Small intestine (tissue), 7 donors: ENCODE measurements at regions not wholly inside any gene's neighbourhood (a gene's known extent, or its start where the extent isn't known, plus 50 kb on each side); places are given as distances from the start of the nearest gene placed in this dataset.

Experiments
- DNase-seq, 2 donors: peaks; one replicate each; pipeline versions ENCODE4 v3.0.0 to v3.0.0-alpha.2; 2013
- FAIRE-seq: peaks from 2 replicates; lab custom pipeline; 2012; peaks lifted over from hg19 to GRCh38; lab: Jason Lieb, UNC
- H3K27ac ChIP-seq, 3 donors: one replicate each; pipeline ENCODE4 v1.5.1; 2013; ENCODE audit warnings: low read length in 2 of 3, mild to moderate bottlenecking in 2 of 3, control low read depth in 1 of 3, inconsistent platforms in 1 of 3, low read depth in 1 of 3, moderate library complexity in 1 of 3
- H3K27me3 ChIP-seq, 3 donors: one replicate each; pipeline ENCODE4 v1.6.1; 2013; ENCODE audit warnings: low read length in 3 of 3, inconsistent platforms in 1 of 3; ENCODE audit not compliant: control insufficient read depth in 3 of 3, insufficient read depth in 3 of 3
- H3K36me3 ChIP-seq, 3 donors: one replicate each; pipeline ENCODE4 v1.6.1; 2013; ENCODE audit warnings: low read length in 3 of 3, inconsistent platforms in 1 of 3, low read depth in 1 of 3, mild to moderate bottlenecking in 1 of 3, moderate library complexity in 1 of 3; ENCODE audit not compliant: control insufficient read depth in 3 of 3, insufficient read depth in 2 of 3
- H3K4me1 ChIP-seq, 3 donors: one replicate each; pipeline ENCODE4 v1.6.1; 2013; ENCODE audit warnings: low read length in 2 of 3, inconsistent platforms in 1 of 3, low read depth in 1 of 3, mild to moderate bottlenecking in 1 of 3, moderate library complexity in 1 of 3; ENCODE audit not compliant: control insufficient read depth in 3 of 3, insufficient read depth in 2 of 3
- H3K4me3 ChIP-seq, 3 donors: one replicate each; pipeline ENCODE4 v1.5.1; 2013; ENCODE audit warnings: low read length in 3 of 3, control low read depth in 1 of 3, inconsistent platforms in 1 of 3, low read depth in 1 of 3, mild to moderate bottlenecking in 1 of 3, moderate library complexity in 1 of 3
- H3K9me3 ChIP-seq, 2 donors: one replicate each; pipeline ENCODE4 v1.6.1; 2013; ENCODE audit warnings: low read depth in 1 of 2, low read length in 1 of 2; ENCODE audit not compliant: control insufficient read depth in 2 of 2, insufficient read depth in 1 of 2
- WGBS, 3 donors: extraction: QIAGEN DNeasy Blood & Tissue Kit; methylation state at CpG; one replicate each; pipeline ENCODE4 v1.1.7; 2013; 5-methylcytosine and 5-hydroxymethylcytosine counted together
- donor health status: healthy with polysubstance abuse.
- donor health status: control.
- donor health status: control.
- donor health status: Bipolar disorder and iron deficiency.
- donor health status: healthy.

- Histone ChIP-seq H3K36me3 (no peaks in the 10 kb centered on the region), H3K27me3 (no peaks in the 10 kb centered on the region), H3K4me1 (no peaks in the 10 kb centered on the region), H3K4me3 (no peak overlapping the region), H3K9me3 (no peaks in the 10 kb centered on the region), H3K27ac (no peak overlapping the region)
- DNase-seq = no peak
- WGBS, 3 donors = 82 to 87% (median 85%) methylated on average over 6 of the region's 6 CpGs
- FAIRE-seq = no peak
Observed at GRCh38 chr6:164230259-164230658, 815.7 kb downstream of the QKI start.

- Histone ChIP-seq H3K27ac (no peak overlapping the region), H3K9me3 (no peaks in the 10 kb centered on the region), H3K36me3 (no peaks in the 10 kb centered on the region), H3K4me1 (no peaks in the 10 kb centered on the region), H3K27me3 (no peaks in the 10 kb centered on the region), H3K4me3 (no peak overlapping the region)
- FAIRE-seq (no peak), DNase-seq (no peak)
- 71 to 81% (median 75%) methylated on average over 8 of the region's 8 CpGs for WGBS, 3 donors
Observed at GRCh38 chr6:164229716-164230115, 815.2 kb downstream of the QKI start.

GRCh38 chr6:164227952-164228522 lies 813.5 kb downstream of the QKI start:
- no peak overlapping the region for H3K4me3 ChIP-seq
- H3K4me1 ChIP-seq = no peaks in the 10 kb centered on the region
- DNase-seq (no peak), FAIRE-seq (no peak)
- WGBS, 3 donors = 77 to 86% (median 82%) methylated on average over 17 of the region's 17 CpGs
- H3K36me3 ChIP-seq = no peaks in the 10 kb centered on the region
- no peaks in the 10 kb centered on the region for H3K9me3 ChIP-seq
- H3K27me3 ChIP-seq = no peaks in the 10 kb centered on the region
- no peak overlapping the region for H3K27ac ChIP-seq

- no peaks in the 10 kb centered on the region for H3K4me1 ChIP-seq
- DNase-seq = no peak
- H3K27ac ChIP-seq = no peak overlapping the region
- H3K9me3 ChIP-seq = peaks cover 0 to 1% of the 10 kb centered on the region in 2 donors
- H3K36me3 ChIP-seq = no peaks in the 10 kb centered on the region
- H3K4me3 ChIP-seq = no peak overlapping the region
- no peak for FAIRE-seq
- H3K27me3 ChIP-seq = no peaks in the 10 kb centered on the region
- WGBS, 3 donors = 79 to 92% (median 92%) methylated on average over 10 of the region's 10 CpGs
Observed at GRCh38 chr6:164216839-164217238, 802.3 kb downstream of the QKI start.

- Histone ChIP-seq H3K36me3 (no peaks in the 10 kb centered on the region), H3K9me3 (peaks cover 0 to 1% of the 10 kb centered on the region in 2 donors), H3K4me1 (no peaks in the 10 kb centered on the region), H3K4me3 (no peak overlapping the region), H3K27ac (no peak overlapping the region), H3K27me3 (no peaks in the 10 kb centered on the region)
- WGBS, 3 donors = 63 to 80% (median 73%) methylated on average over 4 of the region's 4 CpGs
- no peak for FAIRE-seq
- no peak for DNase-seq
Observed at GRCh38 chr6:164216368-164216767, 801.9 kb downstream of the QKI start.

GRCh38 chr6:164214066-164214465 lies 799.5 kb downstream of the QKI start:
- H3K9me3 ChIP-seq = peaks cover 0 to 1% of the 10 kb centered on the region in 2 donors
- 78 to 88% (median 83%) methylated on average over 8 of the region's 8 CpGs for WGBS, 3 donors
- H3K27ac ChIP-seq = no peak overlapping the region
- H3K27me3 ChIP-seq = no peaks in the 10 kb centered on the region
- FAIRE-seq = no peak
- no peak overlapping the region for H3K4me3 ChIP-seq
- no peaks in the 10 kb centered on the region for H3K36me3 ChIP-seq
- H3K4me1 ChIP-seq = no peaks in the 10 kb centered on the region
- no peak for DNase-seq

- no peaks in the 10 kb centered on the region for H3K36me3 ChIP-seq
- FAIRE-seq = no peak
- H3K27ac ChIP-seq = no peak overlapping the region
- H3K4me3 ChIP-seq = no peak overlapping the region
- WGBS, 3 donors = 83 to 91% (median 83%) methylated on average over 3 of the region's 3 CpGs
- DNase-seq = no peak
- H3K27me3 ChIP-seq = no peaks in the 10 kb centered on the region
- no peaks in the 10 kb centered on the region for H3K4me1 ChIP-seq
- peaks cover 0 to 1% of the 10 kb centered on the region in 2 donors for H3K9me3 ChIP-seq
Observed at GRCh38 chr6:164211254-164211653, 796.7 kb downstream of the QKI start.

GRCh38 chr6:164210783-164211182 lies 796.3 kb downstream of the QKI start:
- H3K9me3 ChIP-seq = no peaks in the 10 kb centered on the region
- no peaks in the 10 kb centered on the region for H3K27me3 ChIP-seq
- no peak for FAIRE-seq
- 72 to 86% (median 73%) methylated on average over 5 of the region's 5 CpGs for WGBS, 3 donors
- no peak overlapping the region for H3K27ac ChIP-seq
- no peak overlapping the region for H3K4me3 ChIP-seq
- H3K36me3 ChIP-seq = no peaks in the 10 kb centered on the region
- no peak for DNase-seq
- no peaks in the 10 kb centered on the region for H3K4me1 ChIP-seq

- Histone ChIP-seq H3K4me3 (no peak overlapping the region), H3K36me3 (no peaks in the 10 kb centered on the region), H3K27ac (no peak overlapping the region), H3K4me1 (no peaks in the 10 kb centered on the region), H3K9me3 (peaks cover 0 to 2% of the 10 kb centered on the region in 2 donors), H3K27me3 (no peaks in the 10 kb centered on the region)
- WGBS, 3 donors = 48 to 61% (median 54%) methylated on average over 2 of the region's 2 CpGs
- DNase-seq (no peak), FAIRE-seq (no peak)
Observed at GRCh38 chr6:164210323-164210722, 795.8 kb downstream of the QKI start.
